Smooth muscle cell (in vitro differentiated cells): ENCODE measurements at regions not wholly inside any gene's neighbourhood (a gene's known extent, or its start where the extent isn't known, plus 50 kb on each side); places are given as distances from the start of the nearest gene placed in this dataset.

Experiments used
- DNase-seq: peaks from one replicate; lab custom pipeline; 2025; ENCODE audit not compliant: unreplicated experiment; lab: John Stamatoyannopoulos, UW
- H2AFZ ChIP-seq: fragments of 200-600 bp; sonication (generic); 2 replicates; pipeline ENCODE4 v1.6.0; 2016; ENCODE audit warnings: antibody characterized with exemption, low read depth, mild to moderate bottlenecking
- H3F3A ChIP-seq: fragments of 200-600 bp; sonication (generic); 2 replicates; pipeline ENCODE4 v1.6.0; 2017; ENCODE audit warnings: antibody characterized with exemption, low read depth
- H3K27ac ChIP-seq: fragments of 200-600 bp; sonication (generic); 2 replicates; pipeline ENCODE4 v1.5.1; 2016; ENCODE audit warnings: low read depth, mild to moderate bottlenecking
- H3K27me3 ChIP-seq: fragments of 200-600 bp; sonication (generic); 2 replicates; pipeline ENCODE4 v1.6.1; 2016; ENCODE audit warnings: low read depth, mild to moderate bottlenecking
- H3K36me3 ChIP-seq: fragments of 200-600 bp; sonication (generic); 2 replicates; pipeline ENCODE4 v1.5.1; 2016; ENCODE audit warnings: low read depth
- H3K4me1 ChIP-seq: fragments of 200-600 bp; sonication (generic); 2 replicates; pipeline ENCODE4 v1.5.1; 2016; ENCODE audit warnings: low read depth
- H3K4me2 ChIP-seq: fragments of 200-600 bp; sonication (generic); 2 replicates; pipeline ENCODE4 v1.6.0; 2016; ENCODE audit warnings: mild to moderate bottlenecking
- H3K4me3 ChIP-seq: fragments of 200-600 bp; sonication (generic); 2 replicates; pipeline ENCODE4 v1.5.1; 2016; ENCODE audit warnings: mild to moderate bottlenecking
- H3K79me2 ChIP-seq: fragments of 200-600 bp; sonication (generic); 2 replicates; pipeline ENCODE4 v1.6.0; 2016; ENCODE audit warnings: low read depth, mild to moderate bottlenecking
- H3K9ac ChIP-seq: fragments of 200-600 bp; sonication (generic); 2 replicates; pipeline ENCODE4 v1.6.0; 2016; ENCODE audit warnings: low read depth
- H3K9me3 ChIP-seq: fragments of 200-600 bp; sonication (generic); replicated peaks from 2 replicates; pipeline ENCODE4 v1.5.1; 2016; ENCODE audit warnings: low read depth
- H4K20me1 ChIP-seq: fragments of 200-600 bp; sonication (generic); 2 replicates; pipeline ENCODE4 v1.6.0; 2016; ENCODE audit warnings: low read depth
- CTCF ChIP-seq: fragments of 200-600 bp; sonication (generic); IDR thresholded peaks from 2 replicates; pipeline ENCODE4 v1.5.1; 2017; ENCODE audit warnings: borderline replicate concordance, mild to moderate bottlenecking, antibody characterized with exemption; ENCODE audit not compliant: insufficient read depth, poor library complexity, severe bottlenecking
- WGBS: methylation state at CpG from one replicate; pipeline ENCODE4 v1.1.7; 2016; ENCODE audit warnings: low lambda C conversion rate; 5-methylcytosine and 5-hydroxymethylcytosine counted together

GRCh38 chr6:126268092-126268491 lies 71.8 kb upstream of the CENPW start:
- no peak overlapping the region for H3K9ac ChIP-seq
- no peaks in the 10 kb centered on the region for H3K9me3 ChIP-seq
- H3K36me3 ChIP-seq: no peaks in the 10 kb centered on the region
- H4K20me1 ChIP-seq: no peaks in the 10 kb centered on the region
- H3F3A ChIP-seq: no peaks in the 10 kb centered on the region
- H3K27ac ChIP-seq: no peak overlapping the region
- H2AFZ ChIP-seq: no peak overlapping the region
- 70% methylated on average over 2 of the region's 2 CpGs for WGBS
- no peak overlapping the region for H3K4me2 ChIP-seq
- DNase-seq: no peak
- H3K79me2 ChIP-seq: no peaks in the 10 kb centered on the region
- H3K4me1 ChIP-seq: no peaks in the 10 kb centered on the region
- no peak overlapping the region for H3K4me3 ChIP-seq
- H3K27me3 ChIP-seq: no peaks in the 10 kb centered on the region
- TF ChIP-seq CTCF: no peak

DNA sequence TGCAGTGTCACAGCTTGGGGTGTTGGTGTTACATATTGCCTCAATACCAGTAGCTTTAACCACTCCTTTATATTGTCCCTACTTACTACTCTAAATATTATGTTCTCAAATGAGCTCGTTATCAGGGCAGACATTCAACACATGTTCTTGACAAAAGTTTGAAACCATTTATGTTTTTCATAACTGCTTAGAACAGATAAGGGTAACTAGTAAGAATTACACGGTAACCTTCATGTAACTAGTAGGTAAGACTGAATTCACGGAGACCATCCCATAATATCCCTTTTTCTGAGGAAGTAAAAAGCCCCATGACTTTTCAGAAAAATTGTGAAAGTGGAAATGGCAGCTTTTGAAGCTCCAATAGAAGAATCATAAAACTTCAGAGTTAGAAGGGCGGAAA lies 59.6 kb upstream of the CENPW start:
- Histone ChIP-seq H3K79me2 (no peaks in the 10 kb centered on the region), H4K20me1 (no peaks in the 10 kb centered on the region), H3K9ac (no peak overlapping the region), H3K27me3 (no peaks in the 10 kb centered on the region), H3K9me3 (no peaks in the 10 kb centered on the region), H3K4me1 (no peaks in the 10 kb centered on the region), H3K4me3 (no peak overlapping the region), H3K4me2 (no peak overlapping the region), H3F3A (no peaks in the 10 kb centered on the region), H3K36me3 (no peaks in the 10 kb centered on the region), H3K27ac (no peak overlapping the region), H2AFZ (no peak overlapping the region)
- TF ChIP-seq CTCF: no peak
- 91% methylated on average over 4 of the region's 4 CpGs for whole genome bisulfite sequencing
- no peak for DNase-seq

- Histone ChIP-seq H3K79me2 (no peaks in the 10 kb centered on the region), H3K4me1 (no peaks in the 10 kb centered on the region), H3K27me3 (no peaks in the 10 kb centered on the region), H3F3A (no peaks in the 10 kb centered on the region), H2AFZ (no peak overlapping the region), H3K4me3 (no peak overlapping the region), H3K27ac (no peak overlapping the region), H3K4me2 (no peak overlapping the region), H3K36me3 (no peaks in the 10 kb centered on the region), H3K9me3 (no peaks in the 10 kb centered on the region), H3K9ac (no peak overlapping the region), H4K20me1 (no peaks in the 10 kb centered on the region)
- WGBS: 93% methylated on average over 4 of the region's 4 CpGs
- no peak for DNase-seq
- TF ChIP-seq CTCF: no peak
Measured at GRCh38 chr6:126285871-126286365, 54.0 kb upstream of the CENPW start.
